ENCODE measurements at regions not wholly inside any gene's neighbourhood (a gene's known extent, or its start where the extent isn't known, plus 50 kb on each side); places are given as distances from the start of the nearest gene placed in this dataset.
A peak's percentile ranks its signal among the peaks of the same experiment; 100 is the strongest.

GRCh38 chr21:27646056-27646455 lies 679.2 kb upstream of the ADAMTS5 start:
- WGBS, 2 donors: 61 to 91% methylated on average over 2 of the region's 2 CpGs
- Histone ChIP-seq H3K4me1 (peaks cover 0 to 4% (median 0%) of the 10 kb centered on the region in 3 donors), H3K27me3 (no peaks in the 10 kb centered on the region), H3K27ac (peak overlapping the region in 2 of 4 donors; percentile 43 to 53), H3K9me3 (no peaks in the 10 kb centered on the region), H3K4me3 (no peak overlapping the region), H3K36me3 (no peaks in the 10 kb centered on the region)
- intact Hi-C loops (cut with DNase I): no loop called here
- no peak for DNase-seq
- TF ChIP-seq POLR2A (IDR thresholded peaks at IDR 0.05): no peak
- TF ChIP-seq, protein P1, sequence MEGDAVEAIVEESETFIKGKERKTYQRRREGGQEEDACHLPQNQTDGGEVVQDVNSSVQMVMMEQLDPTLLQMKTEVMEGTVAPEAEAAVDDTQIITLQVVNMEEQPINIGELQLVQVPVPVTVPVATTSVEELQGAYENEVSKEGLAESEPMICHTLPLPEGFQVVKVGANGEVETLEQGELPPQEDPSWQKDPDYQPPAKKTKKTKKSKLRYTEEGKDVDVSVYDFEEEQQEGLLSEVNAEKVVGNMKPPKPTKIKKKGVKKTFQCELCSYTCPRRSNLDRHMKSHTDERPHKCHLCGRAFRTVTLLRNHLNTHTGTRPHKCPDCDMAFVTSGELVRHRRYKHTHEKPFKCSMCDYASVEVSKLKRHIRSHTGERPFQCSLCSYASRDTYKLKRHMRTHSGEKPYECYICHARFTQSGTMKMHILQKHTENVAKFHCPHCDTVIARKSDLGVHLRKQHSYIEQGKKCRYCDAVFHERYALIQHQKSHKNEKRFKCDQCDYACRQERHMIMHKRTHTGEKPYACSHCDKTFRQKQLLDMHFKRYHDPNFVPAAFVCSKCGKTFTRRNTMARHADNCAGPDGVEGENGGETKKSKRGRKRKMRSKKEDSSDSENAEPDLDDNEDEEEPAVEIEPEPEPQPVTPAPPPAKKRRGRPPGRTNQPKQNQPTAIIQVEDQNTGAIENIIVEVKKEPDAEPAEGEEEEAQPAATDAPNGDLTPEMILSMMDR (IDR thresholded peaks at IDR 0.05): no peak

GRCh38 chr21:27645285-27645684 lies 678.4 kb upstream of the ADAMTS5 start:
- H3K4me3 ChIP-seq: no peak overlapping the region
- no peaks in the 10 kb centered on the region for H3K36me3 ChIP-seq
- peaks cover 0 to 4% (median 0%) of the 10 kb centered on the region in 3 donors for H3K4me1 ChIP-seq
- peak overlapping the region in 2 of 4 donors; percentile 31 to 43 for H3K27ac ChIP-seq
- no peaks in the 10 kb centered on the region for H3K9me3 ChIP-seq
- TF ChIP-seq, protein P1 (IDR thresholded peaks at IDR 0.05): no peak
- no peak for TF ChIP-seq POLR2A (IDR thresholded peaks at IDR 0.05)
- intact Hi-C loops (cut with DNase I): no loop called here
- DNase-seq: no peak
- H3K27me3 ChIP-seq: no peaks in the 10 kb centered on the region

- DNase-seq: no peak
- Histone ChIP-seq H3K27me3 (no peaks in the 10 kb centered on the region), H3K27ac (no peak overlapping the region), H3K36me3 (no peaks in the 10 kb centered on the region), H3K4me1 (peaks cover 0 to 4% (median 0%) of the 10 kb centered on the region in 3 donors), H3K9me3 (no peaks in the 10 kb centered on the region), H3K4me3 (no peak overlapping the region)
- intact Hi-C loops (cut with DNase I): no loop called here
- 89 to 93% methylated on average over 1 of the region's 1 CpG for WGBS, 2 donors
- TF ChIP-seq, protein P1 (IDR thresholded peaks at IDR 0.05): no peak
- no peak for TF ChIP-seq POLR2A (IDR thresholded peaks at IDR 0.05)
Measured at GRCh38 chr21:27643326-27643725, 676.4 kb upstream of the ADAMTS5 start.

DNA sequence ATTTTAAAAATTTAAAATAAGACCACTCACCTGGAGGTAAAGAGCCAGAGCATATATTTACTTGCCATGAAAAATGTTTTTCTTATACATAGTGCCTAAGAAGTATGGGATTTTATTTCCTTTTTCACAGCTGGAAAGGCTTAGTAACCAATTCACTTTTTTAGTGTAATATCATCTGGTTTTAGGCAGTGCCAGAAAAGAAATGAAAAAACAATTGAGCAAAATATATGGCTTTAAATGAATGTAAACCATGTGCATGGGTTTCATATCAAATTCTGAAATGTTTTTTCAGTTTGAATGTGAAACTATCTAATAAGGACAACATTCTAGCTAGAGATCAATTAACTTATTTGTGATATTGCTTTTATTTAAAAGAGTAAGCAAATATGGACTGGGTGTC lies 672.4 kb upstream of the ADAMTS5 start:
- no peak overlapping the region for H3K4me3 ChIP-seq
- no peak for TF ChIP-seq POLR2A (IDR thresholded peaks at IDR 0.05)
- TF ChIP-seq, protein P1 (IDR thresholded peaks at IDR 0.05): no peak
- H3K36me3 ChIP-seq: no peaks in the 10 kb centered on the region
- peaks cover 0 to 4% (median 0%) of the 10 kb centered on the region in 3 donors for H3K4me1 ChIP-seq
- DNase-seq: no peak
- H3K27ac ChIP-seq: no peak overlapping the region
- no peaks in the 10 kb centered on the region for H3K9me3 ChIP-seq
- no peaks in the 10 kb centered on the region for H3K27me3 ChIP-seq
- intact Hi-C loops (cut with DNase I): no loop called here

DNA sequence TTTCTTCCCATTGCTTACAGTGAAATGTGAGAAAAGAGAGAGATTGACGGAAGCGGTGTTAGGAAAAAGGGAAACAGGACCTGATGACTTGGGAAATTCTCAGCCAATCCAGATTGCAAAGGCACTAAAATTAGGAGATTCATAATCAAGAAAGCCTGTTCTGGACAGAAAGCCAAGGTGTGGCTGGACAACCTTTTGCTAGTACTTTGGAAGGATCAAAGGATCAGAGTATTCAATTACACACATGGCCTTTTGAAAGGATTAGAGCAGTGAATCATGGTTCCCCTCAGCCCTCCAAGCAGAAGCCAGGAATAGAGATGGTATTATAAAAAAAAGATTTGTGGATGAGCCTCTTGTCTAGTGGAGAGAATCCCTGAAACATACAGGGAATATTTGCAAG lies 669.8 kb upstream of the ADAMTS5 start:
- no peak for TF ChIP-seq POLR2A (IDR thresholded peaks at IDR 0.05)
- TF ChIP-seq, protein P1 (IDR thresholded peaks at IDR 0.05): no peak
- intact Hi-C loops (cut with DNase I): no loop called here
- H3K27ac ChIP-seq: no peak overlapping the region
- no peak for DNase-seq
- no peak overlapping the region for H3K4me3 ChIP-seq
- no peaks in the 10 kb centered on the region for H3K27me3 ChIP-seq
- WGBS, 2 donors: 31 to 38% methylated on average over 2 of the region's 2 CpGs
- H3K4me1 ChIP-seq: peaks cover 0 to 4% (median 0%) of the 10 kb centered on the region in 3 donors
- H3K36me3 ChIP-seq: no peaks in the 10 kb centered on the region
- no peaks in the 10 kb centered on the region for H3K9me3 ChIP-seq
